Spinal cord (tissue), 9 donors: ENCODE measurements at regions not wholly inside any gene's neighbourhood (a gene's known extent, or its start where the extent isn't known, plus 50 kb on each side); places are given as distances from the start of the nearest gene placed in this dataset.

Experiments
- DNase-seq, 6 donors: peaks; one replicate each; pipeline versions ENCODE4 v3.0.0 to v3.0.0-alpha.2; 2013 to 2015; ENCODE audit warnings: low spot score in 6 of 6, low read depth in 4 of 6
- H3K27ac ChIP-seq: one replicate; pipeline ENCODE4 v1.5.1; 2013; ENCODE audit warnings: low read depth, low read length, control low read depth
- H3K27me3 ChIP-seq: one replicate; pipeline ENCODE4 v1.6.1; 2013; ENCODE audit warnings: low read length; ENCODE audit not compliant: control insufficient read depth, insufficient read depth
- H3K36me3 ChIP-seq: one replicate; pipeline ENCODE4 v1.6.1; 2013; ENCODE audit warnings: low read length; ENCODE audit not compliant: control insufficient read depth, insufficient read depth
- H3K4me1 ChIP-seq: one replicate; pipeline ENCODE4 v1.6.1; 2013; ENCODE audit warnings: low read length; ENCODE audit not compliant: control insufficient read depth, insufficient read depth
- H3K4me3 ChIP-seq: one replicate; pipeline ENCODE4 v1.5.1; 2013; ENCODE audit warnings: low read depth, low read length, control low read depth
- H3K9me3 ChIP-seq: one replicate; pipeline ENCODE4 v1.6.1; 2013; ENCODE audit warnings: low read length; ENCODE audit not compliant: control insufficient read depth, insufficient read depth
- WGBS: methylation state at CpG from one replicate; pipeline ENCODE4 v1.1.5; 2013; ENCODE audit warnings: missing lambda C conversion rate; ENCODE audit not compliant: insufficient coverage; 5-methylcytosine and 5-hydroxymethylcytosine counted together
- donor health status: healthy.

- WGBS, result no CpG with 5 or more reads among the region's 7 CpGs
- H3K4me3 ChIP-seq, result no peak overlapping the region
- no peaks in the 10 kb centered on the region for H3K27me3 ChIP-seq
- no peaks in the 10 kb centered on the region for H3K9me3 ChIP-seq
- no peak for DNase-seq
- H3K4me1 ChIP-seq, result no peaks in the 10 kb centered on the region
- no peaks in the 10 kb centered on the region for H3K36me3 ChIP-seq
- no peak overlapping the region for H3K27ac ChIP-seq
Measured at GRCh38 chr3:152629363-152630122, 205.4 kb upstream of the P2RY1 start.

DNA sequence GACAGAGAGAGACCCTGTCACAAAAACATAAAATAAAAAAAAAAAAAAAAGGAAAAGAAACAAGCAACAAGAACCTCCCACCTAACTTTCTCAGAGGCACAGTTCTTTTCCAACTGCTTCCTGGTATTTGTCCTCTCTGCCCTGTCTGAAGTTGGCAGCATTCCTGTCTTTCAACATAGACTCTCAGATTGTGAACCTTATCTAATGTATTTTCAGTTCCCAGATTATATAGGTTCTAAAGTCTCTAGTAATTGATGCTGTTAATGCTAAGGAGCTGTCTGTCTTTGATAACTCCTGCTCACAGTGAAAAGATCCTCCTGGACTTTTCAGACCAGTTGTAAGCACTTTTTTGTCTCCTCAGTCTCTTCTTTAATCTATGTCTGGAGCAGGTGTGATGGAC, 199.5 kb upstream of the P2RY1 start:
- Histone ChIP-seq H3K4me1 (no peaks in the 10 kb centered on the region), H3K9me3 (no peaks in the 10 kb centered on the region), H3K36me3 (no peaks in the 10 kb centered on the region), H3K27ac (no peak overlapping the region), H3K4me3 (no peak overlapping the region), H3K27me3 (no peaks in the 10 kb centered on the region)
- DNase-seq, result no peak

GRCh38 chr3:152636651-152637050, 198.3 kb upstream of the P2RY1 start:
- no peak overlapping the region for H3K4me3 ChIP-seq
- H3K27me3 ChIP-seq, result no peaks in the 10 kb centered on the region
- H3K27ac ChIP-seq, result no peak overlapping the region
- H3K4me1 ChIP-seq, result no peaks in the 10 kb centered on the region
- no peaks in the 10 kb centered on the region for H3K36me3 ChIP-seq
- no peaks in the 10 kb centered on the region for H3K9me3 ChIP-seq
- no peak for DNase-seq
- WGBS, result no CpG with 5 or more reads among the region's 4 CpGs

GRCh38 chr3:152638214-152638613, 196.7 kb upstream of the P2RY1 start:
- H3K4me3 ChIP-seq, result no peak overlapping the region
- H3K27ac ChIP-seq, result peak overlapping the region; percentile 74
- no peaks in the 10 kb centered on the region for H3K27me3 ChIP-seq
- peak in 1 of 6 donors; percentile 66 for DNase-seq
- no peaks in the 10 kb centered on the region for H3K36me3 ChIP-seq
- H3K4me1 ChIP-seq, result no peaks in the 10 kb centered on the region
- WGBS, result no CpG with 5 or more reads among the region's 4 CpGs
- H3K9me3 ChIP-seq, result no peaks in the 10 kb centered on the region

DNA sequence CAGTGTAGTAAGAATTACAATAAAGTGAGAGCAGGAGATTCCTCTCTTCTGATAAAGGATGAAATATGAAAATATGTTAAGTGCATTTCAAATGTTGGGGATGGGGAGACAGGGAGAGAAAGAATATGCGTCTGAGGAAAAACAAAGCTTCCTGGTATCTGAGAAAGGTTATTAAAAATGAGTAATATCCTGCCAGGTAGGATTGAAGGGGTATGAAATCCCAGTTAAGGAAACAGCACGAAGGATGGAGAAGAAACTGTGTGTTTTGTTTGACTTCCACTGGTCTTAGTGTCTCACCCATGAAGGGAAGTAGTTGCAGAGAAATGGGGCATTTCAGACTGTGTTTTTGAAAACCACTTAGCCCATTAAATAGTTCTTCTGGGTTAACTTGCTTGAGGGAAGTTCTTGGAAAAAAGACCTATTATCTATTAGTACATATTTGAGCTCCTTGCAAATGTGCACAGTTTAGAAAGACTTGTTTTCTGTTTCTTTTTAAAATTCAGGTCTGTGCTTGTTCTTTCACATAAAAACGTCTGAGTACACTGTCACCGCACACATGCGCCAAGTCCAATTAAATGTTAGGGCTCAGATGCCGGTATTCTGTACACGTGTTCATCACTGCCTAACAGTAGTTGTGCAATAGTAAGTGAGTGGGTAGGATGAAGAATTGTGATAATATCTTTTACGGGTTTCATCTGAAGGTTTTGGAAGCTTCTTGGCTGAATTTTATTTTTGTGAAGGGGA, 196.1 kb upstream of the P2RY1 start:
- WGBS, result 24% methylated on average over 7 of the region's 8 CpGs
- DNase-seq, result peak in 2 of 6 donors; percentile 73 to 85

DNA sequence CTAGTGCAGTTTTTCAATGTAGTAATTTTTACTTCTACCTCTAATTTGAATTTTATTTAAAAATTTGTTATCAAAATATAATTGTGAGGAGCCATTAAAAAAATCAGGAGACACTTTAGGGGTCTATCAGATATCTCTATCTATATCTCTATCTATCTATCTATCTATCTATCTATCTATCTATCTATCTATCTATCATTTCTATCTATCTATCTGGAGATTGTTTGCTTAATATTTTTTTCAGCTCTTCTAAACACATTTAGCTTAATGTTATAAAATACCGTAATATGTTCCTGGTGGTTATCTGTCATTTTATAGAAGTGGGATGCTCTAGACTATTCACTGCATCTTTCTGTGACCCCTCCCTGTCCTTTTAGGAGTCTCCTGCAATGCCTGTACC, 193.7 kb upstream of the P2RY1 start:
- DNase-seq, result no peak
- Histone ChIP-seq H3K4me1 (no peaks in the 10 kb centered on the region), H3K9me3 (peaks cover 1% of the 10 kb centered on the region), H3K36me3 (no peaks in the 10 kb centered on the region), H3K27ac (no peak overlapping the region), H3K27me3 (no peaks in the 10 kb centered on the region), H3K4me3 (no peak overlapping the region)
- WGBS, result no CpG with 5 or more reads among the region's 1 CpG

More for the DNA sequence above, 196.1 kb upstream of the P2RY1 start:
- H3K4me1 ChIP-seq, result no peaks in the 10 kb centered on the region
- peak overlapping the region; percentile 74 for H3K27ac ChIP-seq
- no peaks in the 10 kb centered on the region for H3K9me3 ChIP-seq
- no peaks in the 10 kb centered on the region for H3K27me3 ChIP-seq
- no peak overlapping the region for H3K4me3 ChIP-seq
- H3K36me3 ChIP-seq, result no peaks in the 10 kb centered on the region

DNA sequence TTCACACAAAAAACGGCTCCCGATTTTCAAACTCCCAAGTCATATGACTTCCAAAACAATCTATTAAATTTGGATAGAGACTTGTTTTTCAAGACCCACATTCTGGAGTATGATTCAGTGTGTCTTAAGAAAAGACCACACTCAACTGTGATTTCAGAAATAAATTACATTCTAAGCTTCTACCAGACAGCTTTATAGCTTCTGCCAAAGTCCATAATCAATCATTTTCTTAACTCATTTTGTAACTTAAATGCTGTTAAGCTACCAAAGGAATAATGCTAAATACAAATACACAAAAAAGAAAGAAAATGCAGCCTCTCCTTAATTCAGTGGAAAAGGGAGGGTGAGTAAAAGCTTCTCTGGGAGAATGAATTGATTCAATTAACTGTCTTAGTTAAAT, 192.3 kb upstream of the P2RY1 start:
- DNase-seq, result peak in 1 of 6 donors; percentile 67
- Histone ChIP-seq H3K4me3 (no peak overlapping the region), H3K27ac (peak overlapping the region; percentile 36), H3K36me3 (no peaks in the 10 kb centered on the region), H3K9me3 (peaks cover 1% of the 10 kb centered on the region), H3K4me1 (no peaks in the 10 kb centered on the region), H3K27me3 (no peaks in the 10 kb centered on the region)
- WGBS, result no CpG with 5 or more reads among the region's 2 CpGs

DNA sequence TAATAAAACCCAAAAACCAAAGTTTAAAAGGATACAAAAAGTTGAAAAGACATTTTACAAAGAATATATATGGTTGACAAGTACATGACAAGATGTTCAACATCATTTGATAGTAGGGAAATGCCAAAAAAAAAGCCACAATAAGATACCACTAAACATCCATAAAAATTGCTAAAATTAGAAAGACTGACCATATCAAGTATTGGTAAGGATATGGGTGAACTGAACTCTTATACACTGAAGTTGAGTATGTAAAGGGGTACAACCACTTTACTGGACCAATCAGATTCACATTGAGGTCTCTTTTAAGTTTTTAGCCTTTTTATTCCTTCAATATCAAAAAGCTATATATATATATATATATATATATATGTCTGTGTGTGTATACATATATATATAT, 190.5 kb upstream of the P2RY1 start:
- no peak for DNase-seq
- Histone ChIP-seq H3K27ac (no peak overlapping the region), H3K9me3 (peaks cover 1% of the 10 kb centered on the region), H3K4me3 (no peak overlapping the region), H3K27me3 (no peaks in the 10 kb centered on the region), H3K36me3 (no peaks in the 10 kb centered on the region), H3K4me1 (no peaks in the 10 kb centered on the region)

DNA sequence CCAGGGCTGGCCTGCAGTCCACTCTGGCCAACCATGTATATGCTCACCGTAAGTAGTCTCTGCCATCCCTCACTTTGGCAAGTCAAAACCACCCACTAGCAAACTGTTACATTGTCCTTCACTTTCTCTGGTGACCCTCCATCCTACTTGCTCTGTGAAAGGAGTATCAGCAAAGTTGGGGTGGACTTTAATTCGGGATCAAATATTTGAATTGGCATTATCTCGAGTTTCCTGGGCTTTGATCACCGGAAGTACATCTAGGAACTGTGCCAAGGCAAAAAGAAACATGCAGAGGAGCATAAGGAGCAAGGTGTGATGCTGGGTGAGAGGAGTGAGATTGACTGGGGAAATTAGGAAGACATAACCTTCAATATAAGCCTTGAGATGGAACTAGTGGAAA, 188.9 kb upstream of the P2RY1 start:
- H3K4me1 ChIP-seq, result no peaks in the 10 kb centered on the region
- peaks cover 1% of the 10 kb centered on the region for H3K9me3 ChIP-seq
- no peaks in the 10 kb centered on the region for H3K36me3 ChIP-seq
- no peak for DNase-seq
- H3K27me3 ChIP-seq, result no peaks in the 10 kb centered on the region
- WGBS, result 86% methylated on average over 3 of the region's 4 CpGs
- no peak overlapping the region for H3K27ac ChIP-seq
- no peak overlapping the region for H3K4me3 ChIP-seq

DNA sequence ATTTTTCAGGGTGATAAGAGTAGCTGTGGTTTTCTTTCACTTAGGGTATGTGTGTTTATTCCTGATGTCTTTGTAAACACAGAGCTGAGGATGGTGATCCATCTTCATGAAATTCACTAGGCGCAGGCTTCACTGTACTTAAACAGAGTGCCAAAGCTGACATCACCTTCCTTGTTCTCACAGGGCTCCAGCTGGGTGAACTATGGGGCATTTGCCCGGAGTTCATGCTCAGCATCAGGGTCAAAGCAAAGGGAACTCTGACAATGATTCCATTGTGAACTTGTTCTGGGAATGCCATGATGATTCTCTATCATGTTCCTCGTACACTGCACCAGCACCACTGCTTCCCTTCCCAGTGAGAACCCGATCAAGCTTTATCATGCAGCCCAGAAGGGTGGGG, 184.8 kb upstream of the P2RY1 start:
- WGBS, result 17% methylated on average over 2 of the region's 4 CpGs
- no peaks in the 10 kb centered on the region for H3K4me1 ChIP-seq
- peak in 3 of 6 donors; percentile 61 to 86 (median 82) for DNase-seq
- H3K27me3 ChIP-seq, result no peaks in the 10 kb centered on the region
- H3K9me3 ChIP-seq, result no peaks in the 10 kb centered on the region
- H3K4me3 ChIP-seq, result peak overlapping the region; percentile 31
- H3K36me3 ChIP-seq, result no peaks in the 10 kb centered on the region
- peak overlapping the region; percentile 79 for H3K27ac ChIP-seq
